WTC11 (cell line): ENCODE measurements at regions not wholly inside any gene's neighbourhood (a gene's known extent, or its start where the extent isn't known, plus 50 kb on each side); places are given as distances from the start of the nearest gene placed in this dataset.

Experiments
- ATAC-seq: fragments of 200-7000 bp; cut with Tn5 transposase; 2 replicates; pipeline ENCODE4 v1.10.0; 2021; ENCODE audit warnings: mild to moderate bottlenecking, moderate library complexity
- CTCF ChIA-PET: fragments of 300-600 bp; sonication (Branson Sonifier 250); formaldehyde crosslinking; loops from one replicate; lab custom pipeline; 2021; ENCODE audit warnings: antibody characterized with exemption; lab: Charles Lee
- POLR2A ChIA-PET: fragments of 350-600 bp; sonication (Branson Sonifier 250); formaldehyde crosslinking; loops from one replicate; lab custom pipeline; 2021; ENCODE audit warnings: antibody characterized with exemption; lab: Charles Lee
- DNase-seq: peaks from one replicate; pipeline ENCODE4 v3.0.0; 2021; ENCODE audit warnings: low spot score
- H3K27ac Mint-ChIP-seq: 2 replicates; pipeline ENCODE4 v1.8.0; 2021; ENCODE audit warnings: mixed read lengths
- H3K27me3 Mint-ChIP-seq: 2 replicates; pipeline ENCODE4 v1.8.0; 2021; ENCODE audit warnings: low read depth, mild to moderate bottlenecking, moderate library complexity, mixed read lengths
- H3K36me3 Mint-ChIP-seq: 2 replicates; pipeline ENCODE4 v1.8.0; 2021; ENCODE audit warnings: mixed read lengths
- H3K4me1 Mint-ChIP-seq: 2 replicates; pipeline ENCODE4 v1.8.0; 2022; ENCODE audit warnings: mixed read lengths
- H3K4me3 Mint-ChIP-seq: 2 replicates; pipeline ENCODE4 v1.8.0; 2021; ENCODE audit warnings: mild to moderate bottlenecking, moderate library complexity, mixed read lengths
- H3K9me3 Mint-ChIP-seq: 2 replicates; pipeline ENCODE4 v1.8.0; 2021; ENCODE audit warnings: mixed read lengths
- CTCF ChIP-seq: fragments of 200-600 bp; IDR thresholded peaks from 2 replicates; pipeline ENCODE4 v1.8.0; 2022; ENCODE audit warnings: antibody characterized with exemption
- E2F4 ChIP-seq: sonication (generic); formaldehyde crosslinking; IDR thresholded peaks from 2 replicates; pipeline ENCODE4 v1.8.1; 2022; ENCODE audit warnings: low read depth, mild to moderate bottlenecking, moderate library complexity, missing genetic modification reagents, borderline replicate concordance
- JAZF1 ChIP-seq: fragments of 250-450 bp; sonication (Bioruptor Pico); IDR thresholded peaks from 2 replicates; pipeline ENCODE4 v1.9.0; 2021; ENCODE audit warnings: moderate library complexity, mild to moderate bottlenecking, inconsistent platforms
- MXD4 ChIP-seq: fragments of 250-450 bp; sonication (Bioruptor Pico); IDR thresholded peaks from 2 replicates; pipeline ENCODE4 v1.8.0; 2021; ENCODE audit warnings: mild to moderate bottlenecking, moderate library complexity, borderline replicate concordance
- PRRX2 ChIP-seq: fragments of 250-450 bp; sonication (Bioruptor Pico); IDR thresholded peaks from 2 replicates; pipeline ENCODE4 v1.8.0; 2021; ENCODE audit warnings: mild to moderate bottlenecking
- RELA ChIP-seq: sonication (generic); formaldehyde crosslinking; IDR thresholded peaks from 2 replicates; pipeline ENCODE4 v1.8.1; 2022; ENCODE audit warnings: missing genetic modification reagents, mild to moderate bottlenecking, borderline replicate concordance
- TP53 ChIP-seq: sonication (generic); formaldehyde crosslinking; IDR thresholded peaks from 2 replicates; pipeline ENCODE4 v1.8.1; 2023; ENCODE audit warnings: mild to moderate bottlenecking, missing genetic modification reagents
- USF2 ChIP-seq: sonication (generic); formaldehyde crosslinking; IDR thresholded peaks from 2 replicates; pipeline ENCODE4 v1.8.1; 2023; ENCODE audit warnings: mild to moderate bottlenecking, missing genetic modification reagents, moderate library complexity
- ZNF281 ChIP-seq: sonication (generic); formaldehyde crosslinking; IDR thresholded peaks from 2 replicates; pipeline ENCODE4 v1.8.0; 2023; ENCODE audit warnings: mild to moderate bottlenecking, missing genetic modification reagents
- ZNF416 ChIP-seq: fragments of 250-450 bp; sonication (Bioruptor Pico); IDR thresholded peaks from 2 replicates; pipeline ENCODE4 v1.9.0; 2021; ENCODE audit warnings: mild to moderate bottlenecking, inconsistent platforms
- ZNF423 ChIP-seq: fragments of 250-450 bp; sonication (Bioruptor Pico); IDR thresholded peaks from 2 replicates; pipeline ENCODE4 v2.1.2; 2022; ENCODE audit warnings: mild to moderate bottlenecking, moderate library complexity
- ZNF532 ChIP-seq: fragments of 250-450 bp; sonication (Bioruptor Pico); IDR thresholded peaks from 2 replicates; pipeline ENCODE4 v1.9.0; 2021; ENCODE audit warnings: mild to moderate bottlenecking, borderline replicate concordance

GRCh38 chr9:80025131-80025530 lies 453.4 kb downstream of the TLE4 start (continued):
- TF ChIP-seq CTCF (no peak), ZNF281 (CRISPR knock-in tag) (no peak), ZNF532 (CRISPR knock-in tag) (no peak)
- TF ChIP-seq, all 79 proteins: peak for 0

- no peak overlapping the region for H3K27ac Mint-ChIP-seq
- no peaks in the 10 kb centered on the region for H3K4me1 Mint-ChIP-seq
- ATAC-seq: no peak
- H3K27me3 Mint-ChIP-seq: no peaks in the 10 kb centered on the region
- TF ChIP-seq ZNF532 (CRISPR knock-in tag) (no peak), RELA (CRISPR knock-in tag) (no peak), MXD4 (CRISPR knock-in tag) (no peak), USF2 (CRISPR knock-in tag) (no peak), TP53 (CRISPR knock-in tag) (no peak), PRRX2 (CRISPR knock-in tag) (no peak), JAZF1 (CRISPR knock-in tag) (no peak), ZNF423 (CRISPR knock-in tag) (no peak), ZNF416 (no peak), E2F4 (CRISPR knock-in tag) (no peak)
- H3K36me3 Mint-ChIP-seq: no peaks in the 10 kb centered on the region
- no peak overlapping the region for H3K4me3 Mint-ChIP-seq
- DNase-seq: no peak
- ChIA-PET POLR2A (no interaction called here), CTCF (no interaction called here)
- H3K9me3 Mint-ChIP-seq: peaks cover 18% of the 10 kb centered on the region
These were observed 448.8 kb downstream of the TLE4 start for GRCh38 chr9:80020530-80020929.
